NCI-H2107 (cell line): ENCODE measurements at regions not wholly inside any gene's neighbourhood (a gene's known extent, or its start where the extent isn't known, plus 50 kb on each side); places are given as distances from the start of the nearest gene placed in this dataset.

Source experiments
- DNase-seq: peaks from one replicate; lab custom pipeline; 2025; lab: John Stamatoyannopoulos, UW

- DNase-seq, result no peak
These were observed 70.1 kb upstream of the STARD4 start for GRCh38 chr5:111582451-111582850.

GRCh38 chr5:111580956-111581355 lies 68.6 kb upstream of the STARD4 start:
- DNase-seq, result no peak

- DNase-seq, result no peak
These were observed 62.0 kb upstream of the STARD4 start for GRCh38 chr5:111574311-111574710.

DNA sequence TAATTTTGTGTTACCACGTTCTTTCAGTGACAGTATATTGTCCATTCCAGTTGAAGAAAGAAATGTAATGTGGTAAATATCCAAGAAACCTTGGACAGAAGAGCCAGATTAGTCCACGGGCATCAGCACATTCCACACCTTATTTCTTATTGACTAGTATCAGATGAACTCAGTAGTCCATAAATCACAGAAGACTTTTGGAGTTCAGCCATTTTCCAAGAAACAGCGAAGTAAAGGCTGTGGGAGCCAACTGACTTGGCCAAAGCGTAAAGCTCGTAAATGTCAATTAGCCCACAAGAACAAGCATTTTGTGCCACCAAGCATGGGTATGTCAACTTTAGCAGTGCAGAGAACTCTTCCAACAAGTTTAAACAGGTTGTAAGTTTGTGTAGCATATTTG lies 60.2 kb upstream of the STARD4 start:
- DNase-seq, result no peak

DNA sequence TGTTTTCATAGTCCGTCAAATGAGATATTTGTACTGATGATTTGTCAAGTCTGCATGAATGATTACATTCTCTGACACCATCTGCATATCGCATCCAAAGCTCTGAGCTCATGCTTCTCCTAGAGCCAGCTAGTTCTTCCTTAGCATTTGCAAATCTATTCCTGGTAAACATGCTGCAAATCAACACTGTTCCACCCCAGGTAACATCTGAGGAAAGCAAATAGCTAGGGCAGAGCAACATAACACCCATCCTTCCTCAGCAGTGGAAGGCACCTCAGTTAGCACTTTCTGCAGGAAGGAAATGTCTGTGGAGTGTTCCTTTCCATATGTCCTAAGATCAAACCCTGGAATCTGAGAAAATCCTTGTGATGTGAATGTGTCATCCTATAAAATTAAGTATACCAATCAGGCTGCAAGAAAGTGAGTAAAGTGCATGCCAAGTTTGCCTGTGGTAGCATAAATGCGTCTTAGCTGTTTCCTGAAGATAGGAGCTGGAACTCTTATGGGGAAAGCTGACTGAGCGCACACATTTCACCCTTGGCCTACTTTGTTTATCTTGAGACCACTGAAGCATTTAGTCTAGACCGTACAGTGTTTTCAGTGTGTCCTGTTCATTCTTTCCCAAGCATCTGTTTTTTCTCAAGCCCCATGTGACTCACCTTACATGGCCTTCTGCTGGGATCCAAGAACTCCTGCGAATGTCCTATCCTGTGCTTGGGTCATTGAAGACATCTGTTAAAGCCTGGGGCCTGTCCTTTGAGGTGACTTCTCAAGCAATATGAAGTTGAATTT lies 50.9 kb upstream of the STARD4 start:
- DNase-seq, result no peak

DNA sequence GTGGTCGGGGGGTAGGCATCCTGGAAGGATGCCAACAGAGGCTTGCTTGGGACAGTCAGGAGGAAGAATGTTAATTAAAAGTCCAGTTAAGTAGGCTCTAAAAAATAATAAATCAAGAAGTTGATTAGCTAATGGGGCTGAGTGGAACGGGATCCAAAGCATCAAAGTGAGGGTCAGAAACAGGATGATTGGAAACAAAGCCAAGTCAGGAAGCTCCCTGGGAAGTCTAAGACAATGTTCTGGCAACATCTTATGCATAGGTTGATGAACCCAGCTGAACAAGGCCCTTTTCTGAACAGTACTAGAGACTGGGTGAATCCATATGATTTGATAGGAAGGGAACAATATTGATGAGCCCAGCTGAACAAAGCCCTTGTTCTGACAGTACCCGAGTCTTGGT lies 50.2 kb upstream of the STARD4 start:
- DNase-seq, result no peak
